GM18861 (cell line): ENCODE measurements at regions not wholly inside any gene's neighbourhood (a gene's known extent, or its start where the extent isn't known, plus 50 kb on each side); places are given as distances from the start of the nearest gene placed in this dataset.
A peak's percentile ranks its signal among the peaks of the same experiment; 100 is the strongest.
"Not testable (repeated sequence)": the region's sequence is repeated elsewhere in the genome, so short reads cannot be mapped to it uniquely, and the experiment has no call there.

Experiments
- ATAC-seq: cut with Tn5 transposase; IDR thresholded peaks from one replicate; pipeline ENCODE4 v1.9.1; 2021; ENCODE audit not compliant: unreplicated experiment

DNA sequence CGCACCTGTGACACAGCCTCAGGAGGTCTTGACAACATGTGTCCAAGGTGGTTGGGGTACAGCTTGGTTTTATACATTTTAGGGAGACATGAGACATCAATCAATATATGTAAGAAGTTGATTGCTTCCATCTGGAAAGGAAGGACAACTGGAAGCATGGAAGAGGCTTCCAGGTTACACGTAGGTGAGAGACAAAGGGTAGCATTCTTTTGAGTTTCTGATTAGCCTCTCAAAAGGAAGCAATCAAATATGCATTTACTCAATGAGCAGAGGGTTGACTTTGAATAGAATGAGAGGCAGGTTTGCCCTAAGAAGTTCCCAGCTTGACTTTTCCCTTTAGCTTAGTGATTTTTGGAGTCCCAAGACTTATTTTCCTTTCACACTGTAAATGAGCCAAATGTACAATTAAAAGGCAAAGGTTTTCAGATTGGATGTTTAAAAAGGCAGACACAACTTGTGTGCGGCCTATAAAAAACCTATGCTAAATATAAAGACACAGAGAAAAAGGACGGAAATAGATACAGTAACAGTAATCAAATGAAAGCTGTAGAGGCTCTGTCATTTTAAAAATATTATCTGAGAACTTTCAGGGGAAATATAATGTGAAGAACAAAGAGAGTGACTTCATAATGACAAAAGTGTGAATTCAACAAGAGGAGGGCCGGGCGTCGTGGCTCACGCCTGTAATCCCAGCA lies 65.7 kb upstream of the LANCL2 start:
- no peak for ATAC-seq

GRCh38 chr7:55303220-55303619 lies 61.9 kb upstream of the LANCL2 start:
- no peak for ATAC-seq

GRCh38 chr7:55304018-55304762 lies 60.9 kb upstream of the LANCL2 start:
- ATAC-seq = no peak

- ATAC-seq = no peak
Measured at GRCh38 chr7:55305135-55305534, 60.0 kb upstream of the LANCL2 start.

GRCh38 chr7:55306331-55306730 lies 58.8 kb upstream of the LANCL2 start:
- ATAC-seq = no peak

DNA sequence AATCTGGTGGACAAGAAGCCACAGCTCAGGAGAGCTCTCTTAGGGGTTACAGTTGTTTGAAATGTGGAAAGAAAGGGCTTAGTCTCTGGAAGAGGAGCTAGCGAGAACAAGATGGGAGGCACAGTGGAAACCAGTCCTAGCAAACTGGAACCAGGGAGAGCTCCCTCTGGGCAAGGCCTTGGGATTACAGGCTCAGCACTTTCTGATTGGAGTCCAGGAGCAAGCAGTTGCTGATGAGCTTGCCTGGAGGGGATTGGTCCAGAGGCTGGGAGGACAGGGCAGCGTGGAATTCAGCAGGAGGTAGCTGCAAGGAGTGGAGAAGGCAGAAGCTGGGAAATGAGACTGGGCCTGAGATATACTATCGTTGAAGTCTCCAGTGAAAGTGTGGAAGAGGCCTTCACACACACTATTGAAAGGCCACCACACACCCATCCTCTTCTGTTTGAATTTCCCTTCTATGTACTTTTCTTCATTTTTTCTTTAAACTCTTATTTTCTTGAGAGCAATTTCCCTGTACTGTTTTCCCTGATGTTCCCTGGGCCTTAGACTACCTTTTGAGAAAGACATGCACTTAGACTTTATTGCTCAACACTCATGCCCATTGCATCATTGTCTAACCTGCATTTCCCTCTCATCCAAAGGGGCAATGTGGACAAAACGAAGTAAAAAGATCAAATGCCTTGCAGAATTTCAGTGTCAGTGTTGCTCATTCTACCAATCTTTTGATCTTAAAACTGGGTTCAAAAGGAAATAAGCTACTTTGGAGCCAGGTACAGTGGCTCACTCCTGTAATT lies 57.8 kb upstream of the LANCL2 start:
- no peak for ATAC-seq

GRCh38 chr7:55308186-55308929 lies 56.8 kb upstream of the LANCL2 start:
- ATAC-seq = no peak

DNA sequence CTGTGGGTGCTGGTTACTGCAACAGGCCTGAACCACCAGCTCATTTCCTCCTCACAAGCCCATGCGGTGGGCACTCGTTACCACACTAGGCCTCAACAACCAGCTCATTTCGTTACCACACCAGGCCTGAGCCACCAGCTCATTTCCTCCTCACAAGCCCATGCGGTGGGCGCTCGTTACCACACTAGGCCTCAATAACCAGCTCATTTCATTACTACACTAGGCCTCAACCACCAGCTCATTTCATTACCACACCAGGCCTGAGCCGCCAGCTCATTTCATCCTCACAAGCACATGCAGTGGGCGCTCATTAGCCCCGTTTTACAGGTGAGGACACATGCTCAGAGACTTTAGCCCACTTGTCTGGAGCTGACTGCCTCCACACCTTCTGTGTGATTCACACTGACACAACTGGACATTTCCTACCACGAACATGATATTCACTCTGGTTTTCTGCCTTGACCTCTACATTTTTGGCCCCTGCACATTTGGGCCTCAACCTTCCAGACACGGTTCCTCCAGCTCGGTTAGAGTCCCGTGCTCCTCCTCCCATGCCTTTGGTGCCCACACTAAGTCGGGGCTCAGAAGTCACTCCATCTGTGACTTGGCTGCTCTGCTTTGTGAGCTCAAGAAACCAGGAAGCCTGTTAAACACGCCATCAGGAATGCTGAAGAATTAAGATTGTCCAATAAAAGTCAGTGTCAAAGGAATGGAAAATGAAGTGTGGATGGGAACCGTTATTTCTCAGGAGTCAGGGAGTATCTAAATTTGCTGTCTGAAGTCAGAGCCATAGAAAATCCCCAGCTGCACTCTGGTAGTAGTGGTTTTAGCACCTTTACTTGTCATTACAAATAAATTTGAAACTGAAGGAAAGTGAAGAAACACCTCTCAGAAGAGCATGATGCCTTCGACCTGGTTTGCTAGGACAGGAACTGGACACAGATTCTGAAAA lies 55.8 kb upstream of the LANCL2 start:
- peak; percentile 92 for ATAC-seq

GRCh38 chr7:55310287-55311025 lies 54.7 kb upstream of the LANCL2 start:
- no peak for ATAC-seq

- not testable (repeated sequence) for ATAC-seq
Measured at GRCh38 chr7:55311892-55312291, 53.2 kb upstream of the LANCL2 start.

DNA sequence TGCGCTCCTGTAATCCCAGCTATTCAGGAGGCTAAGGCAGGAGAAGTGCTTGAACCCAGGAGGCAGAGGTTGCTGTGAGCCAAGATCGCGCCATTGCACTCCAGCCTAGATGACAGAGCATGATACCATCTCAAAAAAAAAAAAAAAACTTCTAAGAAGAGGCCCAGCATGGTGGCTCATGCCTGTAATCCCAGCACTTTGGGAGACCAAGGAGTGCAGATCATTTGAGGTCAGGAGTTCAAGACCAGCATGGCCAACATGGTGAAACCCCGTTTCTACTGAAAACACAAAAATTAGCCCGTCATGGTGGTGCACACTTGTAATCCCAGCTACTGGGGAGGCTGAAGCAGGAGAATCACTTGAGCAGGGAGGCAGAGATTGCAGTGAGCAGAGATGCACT lies 51.5 kb upstream of the LANCL2 start:
- ATAC-seq = not testable (repeated sequence)

DNA sequence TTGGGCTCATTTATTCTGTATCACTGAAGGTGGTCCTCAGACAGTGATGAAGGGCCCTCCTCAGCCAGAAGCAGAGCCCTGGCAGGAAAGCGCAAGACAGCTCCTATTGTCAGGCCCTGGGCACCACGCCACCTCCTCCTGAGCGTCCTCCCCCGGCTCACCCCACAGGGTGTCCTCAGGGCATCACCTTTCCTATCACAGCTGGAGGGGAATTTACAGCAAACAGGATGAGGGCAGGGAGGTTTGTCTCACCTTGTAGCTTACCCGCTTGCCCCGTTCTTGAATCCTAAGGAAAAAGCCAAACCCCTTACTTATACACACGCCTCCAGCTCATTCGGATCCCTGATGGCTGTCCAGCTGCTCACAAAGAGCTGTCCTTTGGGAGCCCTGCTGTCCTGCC lies 50.2 kb upstream of the LANCL2 start:
- no peak for ATAC-seq
